HCT116 (cell line): ENCODE measurements at regions not wholly inside any gene's neighbourhood (a gene's known extent, or its start where the extent isn't known, plus 50 kb on each side); places are given as distances from the start of the nearest gene placed in this dataset.

Experiments
- ATAC-seq: fragments of 200-7000 bp; cut with Tn5 transposase; 2 replicates; pipeline ENCODE4 v1.9.1; 2020; ENCODE audit warnings: mild to moderate bottlenecking, moderate library complexity
- BruUV-seq: library from RNA; stranded (reverse); fragments of 400-500 nt; replicated peaks from 2 replicates; lab custom pipeline; 2021; lab: Mats Ljungman, UMichigan
- CTCF ChIA-PET: fragments of 300-600 bp; sonication (Branson Sonifier 250); formaldehyde crosslinking; loops from one replicate; lab custom pipeline; 2021; ENCODE audit warnings: antibody characterized with exemption; lab: Charles Lee
- POLR2A ChIA-PET: fragments of 300-600, 350-600 bp; sonication (Branson Sonifier 250); formaldehyde crosslinking; loops from one replicate; lab custom pipeline; 2021; ENCODE audit warnings: antibody characterized with exemption; lab: Charles Lee
- RAD21 ChIA-PET, 2 experiments: fragments of 300-600 bp; sonication (Branson Sonifier 250); formaldehyde crosslinking; loops; one replicate each; lab custom pipeline; 2023; ENCODE audit warnings: low total read pairs in 2 of 2; ENCODE audit not compliant: uncharacterized antibody in 2 of 2, unreplicated experiment in 2 of 2, low non-redundant PET in 1 of 2; lab: Charles Lee
- DNase-seq: peaks from one replicate; pipeline ENCODE4 v3.0.0-alpha.2; 2010; ENCODE audit warnings: low read depth, low spot score
- H2AFZ ChIP-seq: fragments of 200-600 bp; shearing (Covaris generic), sonication (generic); 2 replicates; pipeline ENCODE4 v1.6.1; 2017; ENCODE audit warnings: low read depth, mixed run types, mixed read lengths, antibody characterized with exemption, low read length; ENCODE audit not compliant: poor library complexity, severe bottlenecking
- H3K27ac ChIP-seq: 2 replicates; pipeline ENCODE4 v1.5.1; 2012; ENCODE audit warnings: low read depth, low read length
- H3K27me3 ChIP-seq: fragments of 200-600 bp; sonication (generic); 2 replicates; pipeline ENCODE4 v1.6.1; 2016; ENCODE audit warnings: mixed run types, low read length, mixed read lengths; ENCODE audit not compliant: insufficient read depth
- H3K36me3 ChIP-seq, 2 experiments: fragments of 200-500 bp in 1 of 2; fragments of 200-600 bp in 1 of 2; sonication (Bioruptor generic) in 1 of 2; sonication (generic) in 1 of 2; 2 replicates each; pipeline versions ENCODE4 v1.5.1 to v1.6.1; 2014 to 2016; ENCODE audit warnings: low read length in 2 of 2, inconsistent platforms in 1 of 2, mixed read lengths in 1 of 2, mixed run types in 1 of 2; ENCODE audit not compliant: insufficient read depth in 2 of 2, control insufficient read depth in 1 of 2
- H3K4me1 ChIP-seq, 2 experiments: fragments of 200-600 bp in 1 of 2; sonication (generic) in 1 of 2; 2 replicates each; pipeline versions ENCODE4 v1.5.1 to v1.6.1; 2012 to 2017; ENCODE audit warnings: low read length in 2 of 2, inconsistent platforms in 1 of 2, mild to moderate bottlenecking in 1 of 2, mixed read lengths in 1 of 2, mixed run types in 1 of 2, moderate library complexity in 1 of 2; ENCODE audit not compliant: insufficient read depth in 2 of 2, control insufficient read depth in 1 of 2
- H3K4me2 ChIP-seq: fragments of 200-600 bp; sonication (generic); 2 replicates; pipeline ENCODE4 v1.6.1; 2017; ENCODE audit warnings: mixed run types, low read length, mixed read lengths
- H3K4me3 ChIP-seq, 2 experiments: fragments of 200-600 bp in 1 of 2; sonication (generic) in 1 of 2; replicated peaks in 1 of 2; 2 replicates each; pipeline ENCODE4 v1.5.1; 2011 to 2016; ENCODE audit warnings: low read length in 2 of 2, control low read depth in 1 of 2, low read depth in 1 of 2, mild to moderate bottlenecking in 1 of 2, mixed read lengths in 1 of 2, mixed run types in 1 of 2
- H3K79me2 ChIP-seq: fragments of 200-600 bp; sonication (generic); 2 replicates; pipeline ENCODE4 v1.6.1; 2017; ENCODE audit warnings: mild to moderate bottlenecking, mixed run types, low read length, moderate library complexity, mixed read lengths; ENCODE audit not compliant: insufficient read depth
- H3K9ac ChIP-seq: fragments of 200-600 bp; sonication (generic); 2 replicates; pipeline ENCODE4 v1.6.1; 2016; ENCODE audit warnings: low read length, mixed read lengths
- H3K9me2 ChIP-seq: fragments of 200-600 bp; sonication (generic), shearing (Covaris generic); 2 replicates; pipeline ENCODE4 v1.6.1; 2017; ENCODE audit warnings: mixed run types, mild to moderate bottlenecking, moderate library complexity; ENCODE audit not compliant: insufficient read depth
- H3K9me3 ChIP-seq, 2 experiments: fragments of 200-500 bp in 1 of 2; fragments of 200-600 bp in 1 of 2; sonication (Bioruptor generic) in 1 of 2; sonication (generic) in 1 of 2; 2 replicates each; pipeline ENCODE4 v1.6.1; 2014 to 2017; ENCODE audit warnings: low read length in 2 of 2, mixed read lengths in 2 of 2, inconsistent platforms in 1 of 2, low read depth in 1 of 2, mild to moderate bottlenecking in 1 of 2, mixed run types in 1 of 2, moderate library complexity in 1 of 2; ENCODE audit not compliant: control insufficient read depth in 1 of 2, insufficient read depth in 1 of 2
- H4K20me1 ChIP-seq: fragments of 200-600 bp; sonication (generic), shearing (Covaris generic); 2 replicates; pipeline ENCODE4 v1.6.1; 2017; ENCODE audit warnings: mixed run types, mild to moderate bottlenecking, moderate library complexity; ENCODE audit not compliant: insufficient read depth
- ATF3 ChIP-seq: IDR thresholded peaks from 2 replicates; pipeline ENCODE4 v1.6.1; 2012
- CTCF ChIP-seq, 3 experiments: fragments of 200-600 bp in 1 of 3; sonication (generic) in 1 of 3; IDR thresholded peaks in 2 of 3; conservative IDR thresholded peaks in 1 of 3; 2 replicates each; pipeline ENCODE4 v1.5.1; 2012 to 2017; ENCODE audit warnings: low read depth in 2 of 3, low read length in 2 of 3, antibody characterized with exemption in 1 of 3, borderline replicate concordance in 1 of 3, control low read depth in 1 of 3, mild to moderate bottlenecking in 1 of 3, mixed read lengths in 1 of 3, mixed run types in 1 of 3, moderate library complexity in 1 of 3; ENCODE audit not compliant: insufficient read depth in 1 of 3
- EGR1 ChIP-seq: IDR thresholded peaks from 2 replicates; pipeline ENCODE4 v1.6.1; 2012; ENCODE audit warnings: low read depth
- EZH2 ChIP-seq: fragments of 200-600 bp; sonication (generic); IDR thresholded peaks from 2 replicates; pipeline ENCODE4 v1.6.1; 2017; ENCODE audit warnings: antibody characterized with exemption, mixed run types
- FOSL1 ChIP-seq: IDR thresholded peaks from 2 replicates; pipeline ENCODE4 v1.6.1; 2012; ENCODE audit warnings: low read depth
- JUND ChIP-seq: IDR thresholded peaks from 2 replicates; pipeline ENCODE4 v1.6.1; 2012
- MAX ChIP-seq: IDR thresholded peaks from 2 replicates; pipeline ENCODE4 v1.6.1; 2012
- POLR2A ChIP-seq: IDR thresholded peaks from 2 replicates; pipeline ENCODE4 v1.7.0; 2011; ENCODE audit warnings: borderline replicate concordance; ENCODE audit not compliant: insufficient read depth, insufficient read length; ENCODE audit errors: extremely low read depth
- POLR2AphosphoS5 ChIP-seq: IDR thresholded peaks from 2 replicates; pipeline ENCODE4 v1.6.1; 2011; ENCODE audit warnings: mild to moderate bottlenecking, low read depth, low read length, moderate library complexity
- RAD21 ChIP-seq: IDR thresholded peaks from 2 replicates; pipeline ENCODE4 v1.6.1; 2012; ENCODE audit warnings: low read depth, mild to moderate bottlenecking
- SIN3A ChIP-seq: IDR thresholded peaks from 2 replicates; pipeline ENCODE4 v1.6.1; 2012; ENCODE audit warnings: low read depth
- SP1 ChIP-seq: IDR thresholded peaks from 2 replicates; pipeline ENCODE4 v1.6.1; 2012; ENCODE audit warnings: low read depth
- SRF ChIP-seq: IDR thresholded peaks from 2 replicates; pipeline ENCODE4 v1.6.1; 2012; ENCODE audit warnings: low read depth
- TCF7L2 ChIP-seq: IDR thresholded peaks from 2 replicates; pipeline ENCODE4 v1.7.0; 2011; ENCODE audit warnings: borderline replicate concordance, inconsistent platforms; ENCODE audit not compliant: insufficient read depth, insufficient read length; ENCODE audit errors: extremely low read depth
- YY1 ChIP-seq: IDR thresholded peaks from 2 replicates; pipeline ENCODE4 v1.6.1; 2011; ENCODE audit warnings: low read length, low read depth, moderate library complexity, mild to moderate bottlenecking; ENCODE audit not compliant: insufficient replicate concordance; ENCODE audit errors: extremely low read depth
- ZBTB33 ChIP-seq: IDR thresholded peaks from 2 replicates; pipeline ENCODE4 v1.6.1; 2011; ENCODE audit warnings: mild to moderate bottlenecking, low read length, moderate library complexity; ENCODE audit not compliant: insufficient replicate concordance; ENCODE audit errors: extremely low read depth
- ZFX ChIP-seq: fragments of 450-650 bp; IDR thresholded peaks from 2 replicates; pipeline ENCODE4 v1.6.1; 2017
- ZNF274 ChIP-seq: fragments of 200-500 bp; sonication (Bioruptor generic); IDR thresholded peaks from 2 replicates; pipeline ENCODE4 v1.6.1; 2014; ENCODE audit warnings: mild to moderate bottlenecking, low read depth, low read length, inconsistent platforms
- intact Hi-C: fragments of 100-400 bp; cut with micrococcal nuclease; formaldehyde crosslinking; loops from 2 replicates; pipeline ENCODE4 v1.10.0; 2022

GRCh38 chr7:67725423-67725822, 728.8 kb downstream of the TYW1 start:
- H3K36me3 ChIP-seq: no peaks in the 10 kb centered on the region
- no peaks in the 10 kb centered on the region for H3K27me3 ChIP-seq
- H3K4me1 ChIP-seq: no peaks in the 10 kb centered on the region
- H3K9ac ChIP-seq: no peak overlapping the region
- no peaks in the 10 kb centered on the region for H3K9me2 ChIP-seq
- H3K9me3 ChIP-seq: peaks cover 3 to 4% of the 10 kb centered on the region in 2 experiments; a peak in 2 of 4 replicates
- no peak overlapping the region for H3K4me2 ChIP-seq
- POLR2A ChIA-PET: no interaction called here
- H3K4me3 ChIP-seq: no peak overlapping the region
- no TSS peak for BruUV-seq
- RAD21 ChIA-PET: no interaction called here
- no peak for ATAC-seq
- CTCF ChIA-PET: no interaction called here
- TF ChIP-seq SP1: no peak
- TF ChIP-seq JUND: no peak
- TF ChIP-seq, all 23 proteins: peak for 0
- Histone ChIP-seq H4K20me1 (no peaks in the 10 kb centered on the region), H3K27ac (no peak overlapping the region), H2AFZ (no peak overlapping the region), H3K79me2 (no peaks in the 10 kb centered on the region)
- DNase-seq: no peak
- intact Hi-C loops: no loop called here

- Histone ChIP-seq H3K27me3 (no peaks in the 10 kb centered on the region), H3K9ac (no peak overlapping the region), H3K4me3 (no peak overlapping the region), H3K36me3 (no peaks in the 10 kb centered on the region), H2AFZ (no peak overlapping the region), H4K20me1 (no peaks in the 10 kb centered on the region), H3K79me2 (no peaks in the 10 kb centered on the region), H3K27ac (no peak overlapping the region), H3K4me1 (no peaks in the 10 kb centered on the region), H3K9me2 (no peaks in the 10 kb centered on the region), H3K9me3 (peaks cover 3 to 4% of the 10 kb centered on the region in 2 experiments; a peak in 2 of 4 replicates), H3K4me2 (no peak overlapping the region)
- intact Hi-C loops: no loop called here
- POLR2A ChIA-PET: no interaction called here
- no TSS peak for BruUV-seq
- no peak for ATAC-seq
- RAD21 ChIA-PET: no interaction called here
- DNase-seq: no peak
- TF ChIP-seq SRF (no peak), EGR1 (no peak), POLR2AphosphoS5 (no peak), ZNF274 (no peak), RAD21 (no peak), TCF7L2 (no peak), EZH2 (no peak), POLR2A (no peak), JUND (no peak), ZFX (no peak), YY1 (no peak), MAX (no peak), ZBTB33 (no peak), CTCF (IDR thresholded peaks at IDR 0.05 in 2 of 3, conservative IDR thresholded peaks at IDR 0.05 in 1 of 3; ENCODE audit: borderline replicate concordance in 1 of 3, insufficient read depth in 1 of 3, low read depth in 2 of 3, low read length in 2 of 3) (no peak), ATF3 (no peak), SIN3A (no peak), FOSL1 (no peak)
- CTCF ChIA-PET: no interaction called here
These were observed 733.1 kb downstream of the TYW1 start for GRCh38 chr7:67729771-67730170.
